Activated T-helper 1 cell treated with anti-CD3 and anti-CD28 coated beads, Interleukin-12 subunit alpha, Interleukin-12 subunit beta, Interleukin-2, Interleukin-4 antibody, amounts not matched to agents 30 ng/mL and 10 ng/mL and 1 ng/mL, durations not matched to agents 14 hours and 24 hours and 36 hours (primary cell): ENCODE measurements at regions not wholly inside any gene's neighbourhood (a gene's known extent, or its start where the extent isn't known, plus 50 kb on each side); places are given as distances from the start of the nearest gene placed in this dataset.
"Not testable (repeated sequence)": the region's sequence is repeated elsewhere in the genome, so short reads cannot be mapped to it uniquely, and the experiment has no call there.

Experiments
- DNase-seq: peaks from one replicate; pipeline ENCODE4 v3.0.0; 2021; ENCODE audit warnings: low spot score
- H3K27ac Mint-ChIP-seq: one replicate; pipeline ENCODE4 v1.8.0; 2021; ENCODE audit warnings: mild to moderate bottlenecking, mixed read lengths
- H3K27me3 Mint-ChIP-seq: one replicate; pipeline ENCODE4 v1.8.0; 2022; ENCODE audit warnings: mild to moderate bottlenecking, moderate library complexity, mixed read lengths; ENCODE audit not compliant: insufficient read depth
- H3K36me3 Mint-ChIP-seq: one replicate; pipeline ENCODE4 v1.8.0; 2021; ENCODE audit warnings: low read depth, mixed read lengths
- H3K4me1 Mint-ChIP-seq: one replicate; pipeline ENCODE4 v1.8.0; 2021; ENCODE audit warnings: low read depth, mixed read lengths
- H3K4me3 Mint-ChIP-seq: one replicate; pipeline ENCODE4 v1.8.0; 2021; ENCODE audit warnings: mild to moderate bottlenecking, moderate library complexity, mixed read lengths
- H3K9me3 Mint-ChIP-seq: one replicate; pipeline ENCODE4 v1.8.0; 2021; ENCODE audit warnings: mixed read lengths
- intact Hi-C: fragments of 100-400 bp; cut with micrococcal nuclease; formaldehyde crosslinking; loops from one replicate; pipeline ENCODE4 v1.15.1; 2024

DNA sequence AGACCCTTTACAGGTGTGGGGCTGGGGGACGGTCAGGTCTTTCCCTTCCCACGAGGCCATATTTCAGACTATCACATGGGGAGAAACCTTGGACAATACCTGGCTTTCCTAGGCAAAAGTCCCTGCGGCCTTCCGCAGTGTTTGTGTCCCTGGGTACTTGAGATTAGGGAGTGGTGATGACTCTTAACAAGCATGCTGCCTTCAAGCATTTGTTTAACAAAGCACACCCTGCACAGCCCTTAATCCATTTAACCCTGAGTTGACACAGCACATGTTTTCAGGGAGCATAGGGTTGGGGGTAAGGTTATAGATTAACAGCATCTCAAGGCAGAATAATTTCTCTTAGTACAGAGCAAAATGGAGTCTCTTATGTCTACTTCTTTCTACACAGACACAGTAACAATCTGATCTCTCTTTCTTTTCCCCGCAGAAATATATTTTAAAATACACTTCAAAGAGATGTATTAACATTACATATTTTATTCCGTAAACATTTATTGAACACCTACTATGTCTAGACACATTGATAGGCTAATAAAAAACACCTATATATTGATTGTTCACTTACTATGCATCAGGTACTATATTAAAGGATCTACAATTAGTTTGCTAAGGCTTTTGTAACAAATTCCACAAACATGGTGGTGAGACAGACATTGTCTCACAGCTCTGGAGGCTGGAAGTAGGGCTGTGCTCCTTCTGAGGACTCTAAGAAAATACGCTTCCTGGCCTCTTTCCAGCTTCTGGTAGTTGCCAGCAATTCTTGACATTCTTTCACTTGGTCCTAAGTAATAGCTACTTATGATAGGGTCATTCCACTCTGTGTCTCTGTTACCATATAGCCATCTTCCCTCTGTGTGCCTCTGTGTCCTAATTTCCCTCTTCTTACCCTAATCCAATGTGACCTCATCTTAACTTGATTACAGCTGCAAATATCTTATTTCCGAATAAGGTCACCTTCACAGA is 118.4 kb downstream of the SPP2 start:
- H3K27ac Mint-ChIP-seq, H3K9me3 Mint-ChIP-seq, H3K4me3 Mint-ChIP-seq, intact Hi-C loops, H3K36me3 Mint-ChIP-seq, DNase-seq, H3K27me3 Mint-ChIP-seq: not testable (repeated sequence)
- H3K4me1 Mint-ChIP-seq: peaks cover 17% of the 10 kb centered on the region

DNA sequence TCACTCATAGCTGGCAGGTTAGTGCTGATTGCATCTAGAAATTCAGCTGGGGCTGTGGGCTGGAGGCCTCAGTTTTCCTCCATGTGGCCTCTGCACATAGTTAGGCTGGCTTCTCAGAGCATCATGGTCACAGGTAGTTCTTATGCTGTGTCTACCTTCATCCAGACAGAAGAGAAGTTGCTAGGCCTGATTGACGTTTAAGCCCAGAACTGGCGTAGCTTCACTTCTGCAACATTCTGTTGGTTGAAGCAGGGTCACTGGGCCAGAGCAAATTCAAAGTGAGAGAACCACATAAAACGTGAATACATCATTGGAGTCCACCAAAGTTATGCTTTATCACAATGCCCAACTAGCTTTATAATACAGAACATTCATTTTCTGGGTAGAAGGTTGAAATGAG is 116.0 kb downstream of the SPP2 start:
- intact Hi-C loops: no loop called here
- Mint-ChIP-seq H3K27ac (no peak overlapping the region), H3K4me3 (no peak overlapping the region), H3K9me3 (no peaks in the 10 kb centered on the region), H3K27me3 (no peaks in the 10 kb centered on the region), H3K36me3 (no peaks in the 10 kb centered on the region), H3K4me1 (peaks cover 28% of the 10 kb centered on the region)
- DNase-seq: no peak

DNA sequence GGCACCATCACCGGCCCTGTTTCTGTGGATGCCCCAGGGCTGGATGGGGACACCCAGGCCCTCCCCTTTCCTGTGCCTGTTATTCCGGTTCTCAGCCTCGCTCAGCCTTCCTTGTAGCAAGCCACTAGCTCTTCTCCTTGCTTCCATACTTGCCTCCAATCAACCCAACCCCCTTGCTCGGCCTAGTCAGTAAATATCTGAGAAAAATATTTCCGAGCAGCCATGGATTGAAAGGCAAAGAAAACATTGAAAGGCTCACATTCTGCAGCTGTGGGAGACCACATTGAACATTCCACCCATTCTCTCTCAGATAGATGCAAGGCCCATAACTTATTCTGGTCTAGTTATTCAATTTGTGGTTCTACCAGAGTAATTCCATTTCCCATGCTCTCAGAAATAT is 114.9 kb downstream of the SPP2 start:
- H3K4me3 Mint-ChIP-seq: no peak overlapping the region
- H3K4me1 Mint-ChIP-seq: peaks cover 22% of the 10 kb centered on the region
- DNase-seq: no peak
- H3K36me3 Mint-ChIP-seq: no peaks in the 10 kb centered on the region
- H3K27ac Mint-ChIP-seq: no peak overlapping the region
- intact Hi-C loops: no loop called here
- H3K9me3 Mint-ChIP-seq: no peaks in the 10 kb centered on the region
- no peaks in the 10 kb centered on the region for H3K27me3 Mint-ChIP-seq

DNA sequence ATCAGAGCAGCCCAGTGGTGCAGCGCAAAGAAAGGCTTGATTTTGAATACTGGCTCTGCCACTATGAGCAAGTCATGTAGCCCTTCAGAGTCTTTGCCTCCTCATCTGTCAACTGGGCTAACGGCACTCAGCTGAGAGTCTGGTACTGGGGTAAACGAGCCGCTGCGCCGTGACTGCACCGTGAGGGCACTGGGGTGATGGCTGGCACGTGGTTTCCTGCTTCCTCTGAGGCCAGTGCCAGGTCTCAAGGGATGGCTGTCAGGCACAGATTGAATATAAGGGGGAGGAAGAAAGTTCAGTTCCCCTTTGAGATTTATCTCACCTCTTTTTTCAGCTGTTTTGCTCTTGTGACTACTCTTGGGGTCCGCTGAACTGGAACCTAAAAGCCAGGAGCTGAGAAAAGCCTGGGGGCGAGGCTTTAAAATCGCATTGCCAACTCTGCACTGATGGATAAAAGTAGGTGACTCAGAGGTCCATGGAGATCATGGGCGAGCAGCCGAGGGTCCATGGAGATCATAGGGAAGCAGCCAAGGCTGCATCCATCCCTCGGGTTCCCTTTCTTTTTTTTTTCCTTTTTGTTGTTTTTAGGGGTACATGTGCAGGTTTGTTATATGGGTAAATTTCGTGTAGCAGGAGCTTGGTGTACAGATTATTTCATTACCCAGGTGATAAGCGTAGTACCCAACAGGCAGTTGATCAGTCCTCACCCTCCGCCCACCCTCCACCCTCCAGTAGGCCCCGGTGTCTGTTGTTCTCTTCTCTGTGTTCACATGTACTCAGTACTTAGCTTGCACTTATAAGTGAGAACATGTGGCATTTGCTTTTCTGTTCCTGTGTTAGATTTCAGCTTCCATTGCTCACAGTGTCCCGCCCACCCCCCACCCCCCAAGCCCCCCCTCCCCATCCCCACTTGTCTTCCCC is 114.3 kb downstream of the SPP2 start:
- DNase-seq: no peak
- peaks cover 22% of the 10 kb centered on the region for H3K4me1 Mint-ChIP-seq

DNA sequence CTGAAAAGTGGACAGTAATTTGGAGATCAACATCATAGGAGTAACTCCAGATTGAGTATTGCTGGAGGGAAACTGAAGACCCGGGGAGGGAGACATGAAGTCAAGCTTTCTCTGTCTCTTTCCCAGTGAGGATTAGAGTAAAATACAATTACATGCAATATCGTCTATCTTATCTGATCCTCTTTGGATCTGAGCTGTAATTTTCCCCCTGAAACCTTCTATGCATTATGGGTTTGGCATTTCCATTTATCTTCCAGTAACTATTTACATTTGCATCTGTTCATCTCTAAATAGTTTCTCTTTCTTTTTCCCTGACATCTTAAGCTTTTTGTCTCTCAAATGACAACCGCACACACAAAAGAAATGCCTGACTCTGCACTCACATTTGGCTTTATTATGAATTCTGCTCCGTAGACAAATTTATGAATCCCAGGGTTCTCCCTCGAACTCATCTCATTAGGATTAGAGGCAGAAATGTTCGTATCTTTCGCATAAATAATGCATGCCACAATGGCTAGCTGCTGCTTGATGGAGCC is 113.1 kb downstream of the SPP2 start:
- Mint-ChIP-seq H3K27ac (no peak overlapping the region), H3K27me3 (no peaks in the 10 kb centered on the region)

More for the DNA sequence above, 114.3 kb downstream of the SPP2 start:
- H3K36me3 Mint-ChIP-seq: no peaks in the 10 kb centered on the region
- intact Hi-C loops: no loop called here
- H3K27ac Mint-ChIP-seq: no peak overlapping the region
- no peaks in the 10 kb centered on the region for H3K27me3 Mint-ChIP-seq
- no peak overlapping the region for H3K4me3 Mint-ChIP-seq
- no peaks in the 10 kb centered on the region for H3K9me3 Mint-ChIP-seq

DNA sequence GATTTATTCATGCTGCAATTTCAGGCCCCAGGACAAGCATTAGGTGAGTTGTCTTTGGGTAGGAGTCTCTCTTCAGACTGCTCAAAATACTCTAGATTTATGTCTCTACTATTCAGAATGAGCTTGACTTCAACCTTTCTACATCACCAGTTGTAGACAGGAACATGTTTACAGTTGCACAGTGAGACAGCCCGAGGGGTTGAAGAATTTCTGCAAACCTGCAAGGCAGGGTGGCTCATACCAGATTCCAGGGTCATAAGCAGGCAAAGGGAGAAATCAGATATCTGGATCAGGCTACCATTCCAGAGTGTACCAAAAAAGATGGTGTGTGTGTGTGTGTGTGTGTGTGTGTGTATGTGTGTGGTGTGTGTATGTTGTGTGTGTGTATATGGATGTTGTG is 112.4 kb downstream of the SPP2 start:
- Mint-ChIP-seq H3K9me3 (no peaks in the 10 kb centered on the region), H3K27me3 (no peaks in the 10 kb centered on the region), H3K4me3 (no peak overlapping the region), H3K27ac (no peak overlapping the region), H3K36me3 (no peaks in the 10 kb centered on the region), H3K4me1 (peaks cover 22% of the 10 kb centered on the region)
- no peak for DNase-seq
- intact Hi-C loops: no loop called here

More for the DNA sequence above, 113.1 kb downstream of the SPP2 start:
- Mint-ChIP-seq H3K9me3 (no peaks in the 10 kb centered on the region), H3K4me1 (peaks cover 22% of the 10 kb centered on the region), H3K4me3 (no peak overlapping the region), H3K36me3 (no peaks in the 10 kb centered on the region)
- intact Hi-C loops: no loop called here
- DNase-seq: no peak

DNA sequence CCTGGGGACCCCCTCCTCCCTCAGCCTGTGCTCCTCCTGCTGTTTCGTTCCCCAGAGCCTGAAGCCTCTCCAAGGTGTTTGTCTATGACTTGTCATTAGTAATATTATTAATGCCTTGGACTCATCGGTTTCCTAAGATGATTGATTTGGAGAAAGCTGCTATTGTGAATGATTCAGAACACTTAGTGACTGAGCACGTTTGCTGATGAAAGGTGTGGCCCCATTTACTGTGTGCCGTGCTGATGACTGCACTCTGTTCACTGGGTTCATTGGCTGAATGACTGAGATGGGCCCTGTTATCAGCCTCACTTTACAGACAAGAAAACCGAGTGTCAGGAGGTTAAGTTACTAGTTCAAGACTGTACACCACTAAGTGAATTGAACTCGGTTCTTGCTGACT is 111.4 kb downstream of the SPP2 start:
- intact Hi-C loops: no loop called here
- Mint-ChIP-seq H3K27me3 (peaks cover 1% of the 10 kb centered on the region), H3K27ac (no peak overlapping the region), H3K4me3 (no peak overlapping the region), H3K4me1 (peaks cover 22% of the 10 kb centered on the region), H3K9me3 (no peaks in the 10 kb centered on the region), H3K36me3 (no peaks in the 10 kb centered on the region)
- DNase-seq: no peak

DNA sequence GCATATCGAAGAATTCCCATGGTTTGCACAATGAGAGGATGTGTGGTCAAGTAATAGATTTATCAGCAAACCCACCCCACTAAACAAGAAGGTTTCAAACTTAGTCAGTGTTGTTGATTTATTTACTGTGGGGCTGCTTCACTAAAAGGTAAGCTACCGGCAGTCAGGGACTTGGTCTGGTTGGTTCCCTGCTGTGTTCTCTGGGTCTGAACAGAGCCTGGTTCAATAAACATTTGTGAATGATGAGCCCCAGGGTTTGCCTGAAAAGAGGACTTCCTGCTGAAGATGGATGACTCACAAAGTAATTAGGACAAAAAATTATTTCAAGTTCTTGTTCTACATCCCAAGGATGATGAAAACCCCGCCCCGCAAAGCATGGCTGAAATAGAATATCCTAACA is 108.3 kb downstream of the SPP2 start:
- Mint-ChIP-seq H3K27ac (no peak overlapping the region), H3K4me3 (no peak overlapping the region), H3K27me3 (peaks cover 21% of the 10 kb centered on the region), H3K4me1 (peaks cover 11% of the 10 kb centered on the region), H3K9me3 (no peaks in the 10 kb centered on the region), H3K36me3 (peaks cover 2% of the 10 kb centered on the region)
- DNase-seq: no peak
- intact Hi-C loops: no loop called here

DNA sequence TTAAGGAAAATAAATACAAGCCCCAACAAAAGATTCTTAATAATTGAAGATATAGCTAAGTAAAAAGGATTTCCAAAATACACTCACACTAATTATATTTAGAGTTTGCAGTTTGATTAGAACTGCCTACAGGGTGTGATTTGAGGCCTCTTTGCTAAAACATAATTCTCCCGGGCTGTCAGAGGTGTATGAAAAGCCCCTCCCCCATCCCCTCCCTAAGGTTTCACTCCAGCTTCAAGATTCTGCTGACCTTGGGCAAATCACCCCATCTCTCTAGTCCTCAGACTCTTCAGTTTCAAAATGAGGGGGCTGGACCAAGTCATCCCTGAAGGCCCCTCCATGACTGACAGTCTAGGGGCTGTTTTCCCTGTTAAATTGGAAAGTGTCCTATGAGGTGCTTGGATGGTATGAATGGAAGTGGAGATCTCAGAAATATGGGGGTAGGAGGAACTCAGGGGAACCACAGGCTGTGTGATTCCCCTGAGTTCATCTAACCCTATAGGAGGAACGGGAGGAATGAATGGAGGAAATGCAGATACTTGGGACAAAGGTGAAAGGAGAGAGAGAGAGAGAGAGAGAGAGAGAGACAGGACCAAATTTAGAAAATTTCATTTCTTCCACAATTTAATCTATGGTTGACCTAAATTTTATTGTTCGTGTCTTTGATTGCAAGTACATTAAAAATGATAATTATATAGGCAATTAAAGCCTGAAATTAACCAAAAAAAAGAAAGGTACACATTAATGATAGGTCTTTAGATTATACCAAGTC is 107.5 kb downstream of the SPP2 start:
- Mint-ChIP-seq H3K27me3 (peaks cover 21% of the 10 kb centered on the region), H3K4me3 (no peak overlapping the region), H3K9me3 (no peaks in the 10 kb centered on the region), H3K27ac (no peak overlapping the region), H3K36me3 (peaks cover 2% of the 10 kb centered on the region), H3K4me1 (peaks cover 2% of the 10 kb centered on the region)
- DNase-seq: no peak
- intact Hi-C loops: no loop called here

DNA sequence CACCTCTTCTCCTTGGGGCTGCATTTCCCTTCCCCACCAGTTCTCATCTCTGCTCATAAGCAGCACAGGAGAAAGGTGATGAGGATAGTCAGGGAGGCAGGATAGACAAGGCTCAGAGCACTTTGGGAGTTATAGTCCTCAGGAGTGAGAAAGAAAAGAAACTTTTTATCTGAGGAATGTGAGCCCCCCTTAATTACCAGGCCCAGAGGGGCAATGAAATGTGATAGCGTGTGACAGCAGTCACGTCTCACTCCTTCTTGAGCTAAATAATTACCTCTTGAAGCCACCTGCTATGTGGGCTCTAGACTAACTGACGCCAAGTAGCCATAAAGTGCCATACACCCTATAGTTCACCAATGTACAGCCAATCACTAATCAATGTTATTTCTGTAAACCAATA is 105.8 kb downstream of the SPP2 start:
- intact Hi-C loops: no loop called here
- Mint-ChIP-seq H3K4me1 (no peaks in the 10 kb centered on the region), H3K9me3 (no peaks in the 10 kb centered on the region), H3K4me3 (no peak overlapping the region), H3K27ac (peak overlapping the region; percentile 21), H3K27me3 (peaks cover 21% of the 10 kb centered on the region), H3K36me3 (peaks cover 2% of the 10 kb centered on the region)
- no peak for DNase-seq

DNA sequence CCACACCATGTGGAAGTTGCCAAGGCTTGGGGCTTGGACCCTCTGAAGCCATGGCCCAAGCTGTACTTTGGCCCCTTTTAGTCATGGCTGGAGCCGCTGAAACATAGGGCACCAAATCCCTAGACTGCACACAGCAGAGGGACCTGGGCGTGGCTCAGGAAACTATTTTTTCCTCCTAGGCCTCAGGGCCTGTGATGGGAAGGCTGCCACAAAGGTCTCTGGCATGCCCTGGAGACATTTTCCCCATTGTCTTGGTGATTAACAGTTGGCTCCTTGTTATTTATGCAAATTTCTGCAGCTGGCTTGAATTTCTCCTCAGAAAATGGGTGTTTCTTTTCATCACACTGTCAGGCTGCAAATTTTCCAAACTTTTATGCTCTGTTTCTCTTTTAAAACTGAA is 102.3 kb downstream of the SPP2 start:
- H3K9me3 Mint-ChIP-seq, DNase-seq, H3K4me1 Mint-ChIP-seq, H3K36me3 Mint-ChIP-seq, intact Hi-C loops, H3K27ac Mint-ChIP-seq, H3K4me3 Mint-ChIP-seq: not testable (repeated sequence)
- peaks cover 25% of the 10 kb centered on the region for H3K27me3 Mint-ChIP-seq

DNA sequence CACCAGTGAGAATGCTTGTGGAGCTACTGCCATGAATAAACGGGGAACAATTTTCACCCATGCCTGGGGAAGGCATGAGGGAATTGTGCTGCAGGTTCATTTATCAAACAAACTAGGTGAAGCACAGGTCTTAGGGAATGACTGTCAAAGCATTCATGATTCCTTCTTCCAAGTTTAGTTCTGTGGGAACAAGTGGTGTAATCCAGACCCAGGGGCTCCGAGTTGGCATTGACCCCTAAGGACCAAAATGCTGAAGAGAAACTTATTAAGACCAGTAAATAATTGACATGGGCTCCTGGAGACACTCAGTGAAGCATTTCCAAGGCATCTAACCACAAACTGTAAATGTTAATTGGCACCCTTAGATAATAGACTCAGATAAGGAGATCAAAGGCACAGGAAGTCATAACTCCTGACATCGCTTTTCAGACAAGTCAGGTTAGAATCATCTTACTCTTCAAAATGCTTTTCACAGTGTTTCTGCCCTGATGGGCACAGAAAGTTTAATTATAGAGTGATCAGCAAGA is 96.9 kb downstream of the SPP2 start:
- intact Hi-C loops: no loop called here
- Mint-ChIP-seq H3K36me3 (peaks cover 8% of the 10 kb centered on the region), H3K27me3 (peaks cover 4% of the 10 kb centered on the region), H3K4me1 (peaks cover 28% of the 10 kb centered on the region), H3K4me3 (no peak overlapping the region), H3K9me3 (no peaks in the 10 kb centered on the region), H3K27ac (no peak overlapping the region)
- DNase-seq: no peak
